ENCODE measurements at regions not wholly inside any gene's neighbourhood (a gene's known extent, or its start where the extent isn't known, plus 50 kb on each side); places are given as distances from the start of the nearest gene placed in this dataset.
"Not testable (repeated sequence)": the region's sequence is repeated elsewhere in the genome, so short reads cannot be mapped to it uniquely, and the experiment has no call there.

- not testable (repeated sequence) for FAIRE-seq; DNase-seq (ENCODE audit: insufficient read length, low spot score)
These were observed 83.4 kb upstream of the RAP2C start for GRCh38 chrX:132302687-132303086.

- FAIRE-seq = no peak
These were observed 75.7 kb upstream of the RAP2C start for GRCh38 chrX:132294776-132295495.

GRCh38 chrX:132294192-132294591 is 74.9 kb upstream of the RAP2C start:
- DNase-seq (ENCODE audit: insufficient read length, low spot score) (no peak), FAIRE-seq (no peak)

More at GRCh38 chrX:132294776-132295495, 75.7 kb upstream of the RAP2C start:
- DNase-seq (ENCODE audit: insufficient read length, low spot score) = no peak

GRCh38 chrX:132292793-132293192 is 73.5 kb upstream of the RAP2C start:
- FAIRE-seq (peak; percentile 44), DNase-seq (ENCODE audit: insufficient read length, low spot score) (peak; percentile 32)

- DNase-seq (ENCODE audit: insufficient read length, low spot score) (no peak), FAIRE-seq (no peak)
These were observed 58.8 kb upstream of the RAP2C start for GRCh38 chrX:132277953-132278614.

GRCh38 chrX:132272826-132273225 is 53.6 kb upstream of the RAP2C start:
- no peak for DNase-seq (ENCODE audit: insufficient read length, low spot score)
- FAIRE-seq = no peak

- FAIRE-seq = no peak
- DNase-seq (ENCODE audit: insufficient read length, low spot score) = no peak
These were observed 52.1 kb upstream of the RAP2C start for GRCh38 chrX:132271311-132271778.

GRCh38 chrX:132270699-132271098 is 51.5 kb upstream of the RAP2C start:
- DNase-seq (ENCODE audit: insufficient read length, low spot score) (no peak), FAIRE-seq (no peak)

- FAIRE-seq (no peak), DNase-seq (ENCODE audit: insufficient read length, low spot score) (no peak)
These were observed 50.8 kb upstream of the RAP2C start for GRCh38 chrX:132270021-132270420.

Data from GM19239 (cell line).